Hepatocyte (in vitro differentiated cells): ENCODE measurements at regions not wholly inside any gene's neighbourhood (a gene's known extent, or its start where the extent isn't known, plus 50 kb on each side); places are given as distances from the start of the nearest gene placed in this dataset.

Source experiments
- DNase-seq: peaks from one replicate; pipeline ENCODE4 v3.0.0-alpha.2; 2016; ENCODE audit warnings: low spot score
- H2AFZ ChIP-seq: fragments of 200-600 bp; sonication (generic); 2 replicates; pipeline ENCODE4 v1.6.0; 2016; ENCODE audit warnings: antibody characterized with exemption, mild to moderate bottlenecking
- H3K27ac ChIP-seq: fragments of 200-600 bp; sonication (generic); 2 replicates; pipeline ENCODE4 v1.5.1; 2016; ENCODE audit warnings: mild to moderate bottlenecking
- H3K27me3 ChIP-seq: fragments of 200-600 bp; sonication (generic); 2 replicates; pipeline ENCODE4 v1.6.1; 2016
- H3K36me3 ChIP-seq: fragments of 200-600 bp; sonication (generic); replicated peaks from 2 replicates; pipeline ENCODE4 v1.5.1; 2016; ENCODE audit warnings: low read depth; ENCODE audit not compliant: insufficient read depth
- H3K4me1 ChIP-seq: fragments of 200-600 bp; sonication (generic); 2 replicates; pipeline ENCODE4 v1.5.1; 2016; ENCODE audit warnings: mild to moderate bottlenecking, moderate library complexity; ENCODE audit not compliant: insufficient read depth
- H3K4me2 ChIP-seq: fragments of 200-600 bp; sonication (generic); 2 replicates; pipeline ENCODE4 v1.6.0; 2016
- H3K4me3 ChIP-seq: fragments of 200-600 bp; sonication (generic); 2 replicates; pipeline ENCODE4 v1.5.1; 2016; ENCODE audit warnings: mild to moderate bottlenecking
- H3K79me2 ChIP-seq: fragments of 200-600 bp; sonication (generic); 2 replicates; pipeline ENCODE4 v1.6.0; 2017; ENCODE audit warnings: mild to moderate bottlenecking
- H3K9me2 ChIP-seq: fragments of 200-600 bp; sonication (generic); replicated peaks from 2 replicates; pipeline ENCODE4 v1.6.0; 2017; ENCODE audit warnings: mild to moderate bottlenecking; ENCODE audit not compliant: insufficient read depth
- H3K9me3 ChIP-seq: fragments of 200-600 bp; sonication (generic); 2 replicates; pipeline ENCODE4 v1.5.1; 2016; ENCODE audit warnings: low read depth, mild to moderate bottlenecking
- H4K20me1 ChIP-seq: fragments of 200-600 bp; sonication (generic); 2 replicates; pipeline ENCODE4 v1.6.0; 2016; ENCODE audit warnings: mild to moderate bottlenecking; ENCODE audit not compliant: insufficient read depth, poor library complexity, severe bottlenecking
- CTCF ChIP-seq: fragments of 200-600 bp; sonication (generic); IDR thresholded peaks from 2 replicates; pipeline ENCODE4 v1.5.1; 2016; ENCODE audit warnings: antibody characterized with exemption, mild to moderate bottlenecking; ENCODE audit not compliant: poor library complexity
- EZH2 ChIP-seq: fragments of 200-600 bp; sonication (generic); IDR thresholded peaks from 2 replicates; pipeline ENCODE4 v1.6.1; 2016; ENCODE audit warnings: antibody characterized with exemption, mild to moderate bottlenecking, borderline replicate concordance
- EZH2phosphoT487 ChIP-seq: fragments of 200-600 bp; sonication (generic); IDR thresholded peaks from one replicate; pipeline ENCODE4 v1.6.1; 2018; ENCODE audit warnings: antibody characterized with exemption, mild to moderate bottlenecking, low read depth, moderate library complexity; ENCODE audit not compliant: unreplicated experiment, severe bottlenecking
- WGBS: methylation state at CpG from one replicate; pipeline ENCODE4 v1.1.6; 2016; ENCODE audit warnings: low lambda C conversion rate; ENCODE audit errors: missing lambda C conversion rate; 5-methylcytosine and 5-hydroxymethylcytosine counted together

- Histone ChIP-seq H3K36me3 (no peaks in the 10 kb centered on the region), H3K4me1 (peaks cover 6% of the 10 kb centered on the region), H2AFZ (no peak overlapping the region), H3K4me2 (no peak overlapping the region), H3K79me2 (no peaks in the 10 kb centered on the region), H3K9me2 (no peaks in the 10 kb centered on the region), H3K27ac (no peak overlapping the region), H3K9me3 (no peaks in the 10 kb centered on the region), H3K27me3 (no peaks in the 10 kb centered on the region), H3K4me3 (no peak overlapping the region), H4K20me1 (no peaks in the 10 kb centered on the region)
- TF ChIP-seq EZH2, result no peak
- DNase-seq, result no peak
- 94% methylated on average over 2 of the region's 2 CpGs for WGBS
Measured at GRCh38 chr20:52847731-52848359, 124.3 kb upstream of the TSHZ2 start.

GRCh38 chr20:52847029-52847660 is 125.0 kb upstream of the TSHZ2 start:
- Histone ChIP-seq H2AFZ (no peak overlapping the region), H3K4me1 (peaks cover 2% of the 10 kb centered on the region), H3K27me3 (no peaks in the 10 kb centered on the region), H4K20me1 (no peaks in the 10 kb centered on the region), H3K4me2 (no peak overlapping the region), H3K9me3 (no peaks in the 10 kb centered on the region), H3K9me2 (no peaks in the 10 kb centered on the region), H3K27ac (no peak overlapping the region), H3K4me3 (no peak overlapping the region), H3K79me2 (no peaks in the 10 kb centered on the region), H3K36me3 (no peaks in the 10 kb centered on the region)
- 80% methylated on average over 4 of the region's 4 CpGs for WGBS
- no peak for TF ChIP-seq EZH2phosphoT487
- TF ChIP-seq EZH2, result no peak
- no peak for TF ChIP-seq CTCF
- no peak for DNase-seq

DNA sequence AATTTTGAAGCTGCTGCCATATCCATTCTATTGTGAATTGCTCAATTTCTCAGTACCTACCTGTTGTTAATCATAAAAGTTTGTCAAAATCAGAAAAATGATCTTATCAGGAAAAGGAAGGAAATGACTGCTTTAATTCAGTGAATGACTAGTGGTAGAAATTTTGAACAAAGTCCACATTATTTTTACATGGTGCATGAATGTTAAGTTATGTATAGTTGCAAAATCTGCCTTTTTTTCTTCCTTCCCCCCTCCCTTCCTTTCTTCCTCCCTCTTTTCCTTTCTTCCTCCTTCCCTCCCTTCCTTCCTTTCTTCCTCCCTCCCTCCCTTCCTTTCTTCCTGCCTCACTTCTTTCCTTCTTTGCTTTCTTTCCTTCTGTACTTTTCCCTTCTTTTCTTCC is 127.1 kb upstream of the TSHZ2 start:
- Histone ChIP-seq H3K79me2 (no peaks in the 10 kb centered on the region), H3K27ac (no peak overlapping the region), H3K36me3 (no peaks in the 10 kb centered on the region), H3K27me3 (no peaks in the 10 kb centered on the region), H3K9me2 (no peaks in the 10 kb centered on the region), H3K4me3 (no peak overlapping the region), H2AFZ (no peak overlapping the region), H3K4me2 (no peak overlapping the region), H3K4me1 (no peaks in the 10 kb centered on the region), H3K9me3 (no peaks in the 10 kb centered on the region), H4K20me1 (no peaks in the 10 kb centered on the region)
- TF ChIP-seq CTCF (no peak), EZH2phosphoT487 (no peak), EZH2 (no peak)
- no peak for DNase-seq

DNA sequence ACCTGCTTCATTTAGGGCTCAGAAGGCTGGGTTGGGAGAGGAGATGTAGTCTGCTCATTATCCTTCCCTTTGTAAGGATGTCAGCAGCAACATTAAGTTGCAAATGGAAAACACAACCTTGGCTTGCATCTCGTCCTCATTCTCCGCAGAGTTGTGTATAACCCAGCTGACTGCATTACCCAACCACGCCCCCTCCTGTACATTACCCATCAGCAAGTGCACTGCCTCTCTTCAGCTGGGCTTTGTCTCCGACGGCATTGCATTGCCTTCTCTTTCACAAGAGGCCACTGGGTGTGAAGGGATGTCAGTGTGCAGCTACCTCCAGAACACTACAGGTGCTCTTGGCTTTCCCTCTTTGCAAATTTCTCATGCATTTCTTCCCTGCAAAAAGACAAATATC is 128.7 kb upstream of the TSHZ2 start:
- 81% methylated on average over 5 of the region's 5 CpGs for WGBS
- Histone ChIP-seq H3K79me2 (no peaks in the 10 kb centered on the region), H3K27ac (no peak overlapping the region), H3K9me2 (no peaks in the 10 kb centered on the region), H3K4me1 (no peaks in the 10 kb centered on the region), H3K9me3 (no peaks in the 10 kb centered on the region), H3K4me3 (no peak overlapping the region), H3K36me3 (no peaks in the 10 kb centered on the region), H2AFZ (no peak overlapping the region), H3K4me2 (no peak overlapping the region), H3K27me3 (no peaks in the 10 kb centered on the region), H4K20me1 (no peaks in the 10 kb centered on the region)
- no peak for TF ChIP-seq EZH2phosphoT487
- TF ChIP-seq CTCF, result no peak
- DNase-seq, result no peak
